Panc1 (cell line): ENCODE measurements at regions not wholly inside any gene's neighbourhood (a gene's known extent, or its start where the extent isn't known, plus 50 kb on each side); places are given as distances from the start of the nearest gene placed in this dataset.

Experiments
- ATAC-seq: fragments of 200-7000 bp; cut with Tn5 transposase; 2 replicates; pipeline ENCODE4 v1.9.1; 2020; ENCODE audit warnings: mild to moderate bottlenecking, moderate library complexity
- BruUV-seq: library from RNA; stranded (reverse); fragments of 400-500 nt; replicated peaks from 2 replicates; lab custom pipeline; 2021; lab: Mats Ljungman, UMichigan
- CTCF ChIA-PET: fragments of 300-600 bp; sonication (Branson Sonifier 250); formaldehyde crosslinking; loops from one replicate; lab custom pipeline; 2022; ENCODE audit warnings: antibody characterized with exemption; lab: Charles Lee
- POLR2A ChIA-PET: fragments of 300-600 bp; sonication (Branson Sonifier 250); formaldehyde crosslinking; loops from one replicate; lab custom pipeline; 2022; ENCODE audit warnings: antibody characterized with exemption; lab: Charles Lee
- DNase-seq: peaks from one replicate; pipeline ENCODE4 v3.0.0-alpha.2; 2010; ENCODE audit warnings: low read depth, low spot score
- H3K27ac ChIP-seq: 2 replicates; pipeline ENCODE4 v1.5.1; 2011; ENCODE audit warnings: mild to moderate bottlenecking, low read length, inconsistent platforms
- H3K27me3 ChIP-seq: fragments of 200-500 bp; sonication (Bioruptor generic); 2 replicates; pipeline ENCODE4 v1.6.0; 2014; ENCODE audit warnings: low read length, inconsistent platforms; ENCODE audit not compliant: control insufficient read depth, insufficient read depth
- H3K36me3 ChIP-seq: fragments of 200-500 bp; sonication (Bioruptor generic); 2 replicates; pipeline ENCODE4 v1.5.1; 2014; ENCODE audit warnings: inconsistent platforms, mild to moderate bottlenecking, low read length, moderate library complexity; ENCODE audit not compliant: control insufficient read depth, insufficient read depth
- H3K4me1 ChIP-seq: 2 replicates; pipeline ENCODE4 v1.5.1; 2011; ENCODE audit warnings: inconsistent platforms, mild to moderate bottlenecking, low read length, moderate library complexity; ENCODE audit not compliant: control insufficient read depth, insufficient read depth
- H3K4me3 ChIP-seq, 2 experiments: 2 replicates each; pipeline ENCODE4 v1.5.1; 2011 to 2012; ENCODE audit warnings: low read depth in 2 of 2, low read length in 2 of 2, mild to moderate bottlenecking in 2 of 2, inconsistent platforms in 1 of 2, moderate library complexity in 1 of 2
- H3K9me3 ChIP-seq: fragments of 200-500 bp; sonication (Bioruptor generic); 2 replicates; pipeline ENCODE4 v1.5.1; 2014; ENCODE audit warnings: low read depth, mild to moderate bottlenecking, inconsistent platforms, low read length, moderate library complexity; ENCODE audit not compliant: control insufficient read depth, insufficient read depth
- CTCF ChIP-seq: fragments of 450-650 bp; IDR thresholded peaks from 2 replicates; pipeline ENCODE4 v1.5.1; 2017; ENCODE audit warnings: mild to moderate bottlenecking
- POLR2AphosphoS5 ChIP-seq: IDR thresholded peaks from 2 replicates; pipeline ENCODE4 v1.6.1; 2012; ENCODE audit warnings: mild to moderate bottlenecking, low read depth, low read length, moderate library complexity
- REST ChIP-seq, 2 experiments: IDR thresholded peaks; 2 replicates each; pipeline ENCODE4 v1.6.1; 2011 to 2012; ENCODE audit warnings: low read depth in 2 of 2, control low read depth in 1 of 2, low read length in 1 of 2, mild to moderate bottlenecking in 1 of 2, moderate library complexity in 1 of 2; ENCODE audit not compliant: insufficient read depth in 1 of 2
- SIN3A ChIP-seq: IDR thresholded peaks from 2 replicates; pipeline ENCODE4 v1.6.1; 2012; ENCODE audit warnings: low read depth, mild to moderate bottlenecking, low read length, moderate library complexity, borderline replicate concordance; ENCODE audit not compliant: insufficient read depth
- TCF7L2 ChIP-seq: IDR thresholded peaks from 2 replicates; pipeline ENCODE4 v1.6.1; 2011; ENCODE audit warnings: mild to moderate bottlenecking, low read depth, low read length, inconsistent platforms
- in situ Hi-C: cut with HindIII; loops from 2 replicates; pipeline ENCODE4 v1.10.0; 2016; ENCODE audit warnings: low sequenced_read_pairs, low pct_unique_long_range_greater_than_20kb
- intact Hi-C: fragments of 100-400 bp; cut with micrococcal nuclease; formaldehyde crosslinking; loops from one replicate; pipeline ENCODE4 v1.10.0; 2022; ENCODE audit not compliant: unreplicated experiment

GRCh38 chr4:17182888-17183287 is 284.4 kb upstream of the LDB2 start:
- no peaks in the 10 kb centered on the region for H3K4me1 ChIP-seq
- H3K36me3 ChIP-seq: no peaks in the 10 kb centered on the region
- H3K4me3 ChIP-seq: no peak overlapping the region
- no peak for DNase-seq
- TF ChIP-seq CTCF (no peak), REST (IDR thresholded peaks at IDR 0.05; ENCODE audit: insufficient read depth in 1 of 2, low read depth in 2 of 2, low read length in 1 of 2) (no peak), POLR2AphosphoS5 (no peak), SIN3A (no peak), TCF7L2 (no peak)
- H3K27me3 ChIP-seq: no peaks in the 10 kb centered on the region
- no peak overlapping the region for H3K27ac ChIP-seq
- ChIA-PET CTCF (no interaction called here), POLR2A (no interaction called here)
- no peak for ATAC-seq
- BruUV-seq: no TSS peak
- intact Hi-C loops: no loop called here
- no peaks in the 10 kb centered on the region for H3K9me3 ChIP-seq
- in situ Hi-C loops: no loop called here

GRCh38 chr4:17174751-17175150 is 276.3 kb upstream of the LDB2 start:
- ChIA-PET CTCF (no interaction called here), POLR2A (no interaction called here)
- Histone ChIP-seq H3K4me1 (no peaks in the 10 kb centered on the region), H3K9me3 (no peaks in the 10 kb centered on the region), H3K27ac (no peak overlapping the region), H3K27me3 (no peaks in the 10 kb centered on the region), H3K36me3 (no peaks in the 10 kb centered on the region), H3K4me3 (no peak overlapping the region)
- ATAC-seq (no peak), DNase-seq (no peak)
- TF ChIP-seq SIN3A (no peak), POLR2AphosphoS5 (no peak), TCF7L2 (no peak), CTCF (no peak), REST (IDR thresholded peaks at IDR 0.05; ENCODE audit: insufficient read depth in 1 of 2, low read depth in 2 of 2, low read length in 1 of 2) (no peak)
- BruUV-seq: no TSS peak
- in situ Hi-C loops (no loop called here), intact Hi-C loops (no loop called here)
